ENCODE measurements at regions not wholly inside any gene's neighbourhood (a gene's known extent, or its start where the extent isn't known, plus 50 kb on each side); places are given as distances from the start of the nearest gene placed in this dataset.
A peak's percentile ranks its signal among the peaks of the same experiment; 100 is the strongest.

- TF ChIP-seq CTCF (conservative IDR thresholded peaks at IDR 0.05) (no peak), ZFX (IDR thresholded peaks at IDR 0.05) (no peak)
- H3K27ac ChIP-seq, result peak overlapping the region; percentile 91
Measured at GRCh38 chr20:57774111-57774880, 64.5 kb upstream of the PMEPA1 start.

- no peak for TF ChIP-seq ZFX (IDR thresholded peaks at IDR 0.05)
- H3K27ac ChIP-seq, result peak overlapping the region; percentile 91
Measured at GRCh38 chr20:57773059-57773815, 63.4 kb upstream of the PMEPA1 start.

- TF ChIP-seq ZFX (IDR thresholded peaks at IDR 0.05) (no peak), CTCF (conservative IDR thresholded peaks at IDR 0.05) (no peak)
- H3K27ac ChIP-seq, result peak overlapping the region; percentile 91
Measured at GRCh38 chr20:57772349-57772964, 62.6 kb upstream of the PMEPA1 start.

GRCh38 chr20:57770852-57771720 is 61.3 kb upstream of the PMEPA1 start:
- H3K27ac ChIP-seq, result peak overlapping the region; percentile 91
- TF ChIP-seq ZFX (IDR thresholded peaks at IDR 0.05) (no peak), CTCF (conservative IDR thresholded peaks at IDR 0.05) (no peak)

GRCh38 chr20:57770401-57770800 is 60.6 kb upstream of the PMEPA1 start:
- peak overlapping the region; percentile 91 for H3K27ac ChIP-seq

GRCh38 chr20:57769756-57770155 is 59.9 kb upstream of the PMEPA1 start:
- H3K27ac ChIP-seq, result peak overlapping the region; percentile 91
- TF ChIP-seq ZFX (IDR thresholded peaks at IDR 0.05) (no peak), CTCF (conservative IDR thresholded peaks at IDR 0.05) (no peak)

- no peak for TF ChIP-seq ZFX (IDR thresholded peaks at IDR 0.05)
- no peak for TF ChIP-seq CTCF (conservative IDR thresholded peaks at IDR 0.05)
- peak overlapping the region; percentile 91 for H3K27ac ChIP-seq
Measured at GRCh38 chr20:57768519-57768918, 58.7 kb upstream of the PMEPA1 start.
